ENCODE measurements at regions not wholly inside any gene's neighbourhood (a gene's known extent, or its start where the extent isn't known, plus 50 kb on each side); places are given as distances from the start of the nearest gene placed in this dataset.

GRCh38 chr16:85395207-85395912 is 217.8 kb upstream of the GSE1 start:
- no peak for TF ChIP-seq POLR2A (IDR thresholded peaks at IDR 0.05)
- TF ChIP-seq, protein P1, sequence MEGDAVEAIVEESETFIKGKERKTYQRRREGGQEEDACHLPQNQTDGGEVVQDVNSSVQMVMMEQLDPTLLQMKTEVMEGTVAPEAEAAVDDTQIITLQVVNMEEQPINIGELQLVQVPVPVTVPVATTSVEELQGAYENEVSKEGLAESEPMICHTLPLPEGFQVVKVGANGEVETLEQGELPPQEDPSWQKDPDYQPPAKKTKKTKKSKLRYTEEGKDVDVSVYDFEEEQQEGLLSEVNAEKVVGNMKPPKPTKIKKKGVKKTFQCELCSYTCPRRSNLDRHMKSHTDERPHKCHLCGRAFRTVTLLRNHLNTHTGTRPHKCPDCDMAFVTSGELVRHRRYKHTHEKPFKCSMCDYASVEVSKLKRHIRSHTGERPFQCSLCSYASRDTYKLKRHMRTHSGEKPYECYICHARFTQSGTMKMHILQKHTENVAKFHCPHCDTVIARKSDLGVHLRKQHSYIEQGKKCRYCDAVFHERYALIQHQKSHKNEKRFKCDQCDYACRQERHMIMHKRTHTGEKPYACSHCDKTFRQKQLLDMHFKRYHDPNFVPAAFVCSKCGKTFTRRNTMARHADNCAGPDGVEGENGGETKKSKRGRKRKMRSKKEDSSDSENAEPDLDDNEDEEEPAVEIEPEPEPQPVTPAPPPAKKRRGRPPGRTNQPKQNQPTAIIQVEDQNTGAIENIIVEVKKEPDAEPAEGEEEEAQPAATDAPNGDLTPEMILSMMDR (IDR thresholded peaks at IDR 0.05): peak in 1 of 4 experiments; percentile 7

Measured in uterus (tissue), 2 donors.